Stimulated activated CD8-positive, alpha-beta memory T cell treated with anti-CD3 and anti-CD28 coated beads, Interleukin-7, amount 100 ng/mL, for 24 hours (primary cell): ENCODE measurements at regions not wholly inside any gene's neighbourhood (a gene's known extent, or its start where the extent isn't known, plus 50 kb on each side); places are given as distances from the start of the nearest gene placed in this dataset.
"Not testable (repeated sequence)": the region's sequence is repeated elsewhere in the genome, so short reads cannot be mapped to it uniquely, and the experiment has no call there.

Source experiments
- DNase-seq: peaks from one replicate; pipeline ENCODE4 v3.0.0-alpha.2; 2020; ENCODE audit warnings: low read depth

GRCh38 chr5:17978954-17979353 is 344.7 kb downstream of the TAF11L14 start:
- DNase-seq = no peak

- not testable (repeated sequence) for DNase-seq
Measured at GRCh38 chr5:17982626-17983025, 348.4 kb downstream of the TAF11L14 start.

DNA sequence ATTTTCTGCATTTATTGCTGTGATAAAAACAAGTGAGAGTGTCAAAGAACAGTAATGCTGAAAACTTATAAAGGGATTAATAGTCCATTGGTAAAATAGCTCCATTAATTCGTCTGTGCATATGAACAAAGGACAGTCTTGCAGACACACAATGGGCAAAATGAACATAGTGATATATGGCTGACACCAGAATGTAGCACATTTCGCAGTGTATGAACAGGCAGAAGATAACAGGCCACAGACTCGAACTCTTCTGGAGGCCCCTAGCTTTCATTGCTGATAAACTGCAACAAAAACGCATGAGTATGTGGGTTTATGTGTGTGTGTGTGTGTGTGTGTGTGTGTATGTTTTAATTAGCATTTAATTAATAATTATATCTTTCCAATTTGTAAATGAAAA is 354.8 kb downstream of the TAF11L14 start:
- DNase-seq = no peak

DNA sequence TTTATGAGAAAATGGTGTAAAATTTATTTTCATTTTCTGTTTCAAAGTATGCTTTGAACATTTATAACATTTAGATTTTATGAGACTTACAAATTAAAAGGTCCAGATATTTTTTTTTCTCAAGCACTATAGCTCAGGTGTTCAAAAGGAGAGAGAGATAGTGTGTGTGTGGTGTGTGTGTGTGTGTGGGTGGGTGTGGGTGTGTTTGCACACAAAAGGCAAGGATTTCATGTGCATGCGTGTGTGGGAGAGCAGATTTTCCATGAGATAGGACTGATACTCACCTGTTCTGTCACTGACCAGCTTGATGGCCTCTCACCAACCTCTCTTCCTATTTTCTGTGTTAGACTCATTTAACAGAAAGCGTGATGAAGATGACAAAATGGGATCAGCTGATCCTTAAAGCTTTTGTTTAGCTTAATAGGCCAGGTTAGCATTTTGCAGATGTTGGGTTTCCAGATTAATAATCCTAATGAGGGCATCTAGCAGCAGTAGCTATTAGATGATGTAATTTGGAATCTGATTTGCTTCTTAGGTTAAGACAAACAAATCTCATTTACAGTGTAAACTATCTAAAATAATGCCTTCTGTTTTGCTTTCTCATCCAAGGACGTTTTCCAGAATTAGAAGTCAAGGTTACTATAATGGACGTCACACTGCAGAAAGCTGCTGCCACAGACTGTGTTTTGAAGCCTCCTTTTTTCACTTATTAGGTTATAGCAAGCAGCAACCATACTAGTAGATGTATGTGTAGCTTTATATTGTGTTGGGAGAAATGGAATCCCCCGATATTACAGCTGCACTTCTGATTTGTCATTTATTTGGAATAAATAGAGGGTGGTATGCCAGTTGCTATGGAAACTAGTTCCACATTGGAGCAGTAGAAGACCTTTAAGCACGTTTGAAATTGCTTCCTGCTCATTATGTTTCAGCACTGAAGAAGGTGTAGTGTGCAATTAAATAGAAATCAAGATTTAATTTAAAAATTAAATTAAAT is 355.6 kb downstream of the TAF11L14 start:
- no peak for DNase-seq

DNA sequence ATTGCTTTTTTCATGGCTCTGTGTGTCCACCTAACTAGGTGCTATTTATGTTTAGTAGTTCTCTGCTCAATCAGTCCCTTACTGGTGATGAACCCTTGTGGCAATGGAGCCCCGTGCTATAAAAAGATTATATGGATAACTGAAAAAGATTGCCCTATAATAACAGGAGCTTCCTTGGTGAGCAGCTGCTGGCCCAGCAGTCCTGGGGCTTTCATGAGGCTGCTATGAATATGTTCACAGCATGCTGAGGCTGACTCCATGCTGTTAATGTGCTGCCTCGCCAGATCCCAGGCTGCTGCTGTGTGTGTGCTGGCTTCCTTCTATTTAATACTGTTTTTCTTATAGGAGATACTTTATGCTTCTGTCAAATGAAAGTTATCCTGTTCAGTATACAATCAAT is 357.5 kb downstream of the TAF11L14 start:
- no peak for DNase-seq

GRCh38 chr5:17992291-17992690 is 358.0 kb downstream of the TAF11L14 start:
- DNase-seq = no peak

GRCh38 chr5:17995997-17996396 is 361.7 kb downstream of the TAF11L14 start:
- no peak for DNase-seq

- no peak for DNase-seq
Measured at GRCh38 chr5:17999858-18000257, 365.6 kb downstream of the TAF11L14 start.

- DNase-seq = no peak
Measured at GRCh38 chr5:18000744-18001143, 366.5 kb downstream of the TAF11L14 start.

GRCh38 chr5:18003312-18003711 is 369.1 kb downstream of the TAF11L14 start:
- no peak for DNase-seq

- DNase-seq = no peak
Measured at GRCh38 chr5:18003784-18004183, 369.5 kb downstream of the TAF11L14 start.

DNA sequence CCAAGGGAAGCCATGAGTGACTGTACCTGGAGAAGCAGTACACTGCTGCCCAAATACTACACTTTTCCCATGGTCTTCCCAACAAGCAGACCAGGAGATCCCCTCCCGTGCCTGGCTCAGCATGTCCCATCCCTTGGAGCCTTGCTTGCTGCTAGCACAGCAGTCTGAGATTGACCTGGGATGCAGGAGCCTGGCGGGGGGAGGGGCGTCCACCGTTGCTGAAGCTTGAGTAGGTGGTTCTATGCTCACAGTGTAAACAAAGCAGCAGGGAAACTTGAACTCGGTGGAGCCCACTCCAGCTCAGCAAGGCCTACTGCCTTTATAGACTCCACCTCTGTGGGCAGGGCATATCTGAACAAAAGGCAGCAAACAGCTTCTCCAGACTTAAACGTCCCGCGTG is 372.0 kb downstream of the TAF11L14 start:
- DNase-seq = not testable (repeated sequence)

DNA sequence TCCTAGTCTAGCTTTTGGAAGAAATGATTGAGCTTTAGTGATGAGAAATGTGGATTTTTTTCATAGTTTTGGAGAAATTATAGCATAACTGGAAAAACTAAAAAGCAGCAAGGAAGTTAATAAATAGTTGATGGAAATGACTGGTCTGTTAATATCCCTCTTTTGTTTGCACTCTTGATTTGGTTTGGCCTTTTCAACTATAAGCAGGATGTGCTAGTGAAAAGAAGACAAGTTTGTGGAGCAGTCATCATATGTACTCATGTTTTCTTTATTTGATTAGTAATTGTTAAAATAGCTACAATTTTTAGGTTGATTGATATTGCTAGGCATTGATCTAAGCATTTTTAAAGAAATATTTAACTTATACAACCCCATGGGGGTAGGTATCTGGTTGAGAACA is 374.7 kb downstream of the TAF11L14 start:
- DNase-seq = no peak

DNA sequence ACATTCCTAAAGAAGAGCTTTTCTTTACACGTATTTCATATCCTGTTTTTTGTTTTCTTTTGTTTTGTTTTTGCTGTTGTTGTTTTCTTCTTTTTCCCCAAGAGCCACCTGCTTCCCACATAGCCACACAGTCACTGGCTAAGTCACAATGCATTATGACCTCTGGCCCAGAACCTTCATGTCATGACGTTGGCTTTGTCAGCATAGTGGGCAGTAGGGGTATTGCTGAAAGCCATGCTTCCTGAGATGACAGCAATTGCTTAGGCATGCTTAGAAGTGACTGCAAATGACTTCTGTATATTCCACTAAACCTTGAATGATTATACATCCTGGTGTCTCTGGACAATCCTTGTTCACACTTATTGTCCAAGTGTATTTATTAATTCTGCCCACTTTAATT is 375.8 kb downstream of the TAF11L14 start:
- no peak for DNase-seq

GRCh38 chr5:18018472-18018871 is 384.2 kb downstream of the TAF11L14 start:
- DNase-seq = no peak

GRCh38 chr5:18023275-18023674 is 389.0 kb downstream of the TAF11L14 start:
- DNase-seq = no peak

DNA sequence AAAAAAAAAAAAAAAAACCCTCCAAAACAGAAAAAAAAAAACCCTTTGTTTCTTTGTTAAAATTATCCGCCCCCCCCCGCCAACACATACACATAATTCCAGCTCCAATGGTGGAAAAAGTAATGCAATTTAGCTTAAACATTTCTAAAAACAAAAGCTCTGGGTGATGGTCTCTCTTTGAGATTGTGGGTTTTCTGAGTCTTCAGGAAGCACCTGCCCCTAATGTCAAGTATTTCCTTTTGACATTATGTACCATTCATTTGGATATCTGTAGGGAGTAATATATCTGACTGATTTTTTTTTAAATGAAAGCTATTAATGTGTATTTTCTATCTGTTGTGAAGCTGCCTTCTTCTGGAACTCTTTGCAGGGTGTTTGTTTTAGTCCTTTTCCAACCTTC is 389.7 kb downstream of the TAF11L14 start:
- DNase-seq = no peak

GRCh38 chr5:18024542-18024941 is 390.3 kb downstream of the TAF11L14 start:
- DNase-seq = no peak

GRCh38 chr5:18027241-18027867 is 393.1 kb downstream of the TAF11L14 start:
- no peak for DNase-seq

GRCh38 chr5:18028036-18028435 is 393.8 kb downstream of the TAF11L14 start:
- DNase-seq = no peak

GRCh38 chr5:18032744-18033143 is 398.5 kb downstream of the TAF11L14 start:
- no peak for DNase-seq

DNA sequence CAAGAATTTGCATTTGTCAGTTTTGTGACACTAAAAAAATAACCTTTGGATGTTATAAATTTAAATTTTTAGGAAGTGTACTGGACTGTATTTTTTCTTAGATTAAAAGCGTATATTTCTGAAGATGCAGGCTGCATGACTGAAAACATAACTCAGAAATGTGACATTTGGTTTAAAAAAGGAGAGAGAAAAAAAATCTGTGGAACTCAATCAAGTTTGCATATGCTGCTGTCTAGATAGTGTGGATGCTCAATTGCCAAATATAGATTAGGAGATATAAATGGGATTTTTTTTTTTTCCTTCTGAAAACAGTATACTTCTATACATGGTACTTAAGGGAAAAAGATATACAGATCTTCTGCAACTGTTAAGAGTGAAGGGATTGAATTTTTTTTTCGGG is 402.3 kb downstream of the TAF11L14 start:
- DNase-seq = no peak

GRCh38 chr5:18037718-18038117 is 403.5 kb downstream of the TAF11L14 start:
- no peak for DNase-seq
